B cell (primary cell): ENCODE measurements at regions not wholly inside any gene's neighbourhood (a gene's known extent, or its start where the extent isn't known, plus 50 kb on each side); places are given as distances from the start of the nearest gene placed in this dataset.

Experiments used
- ATAC-seq: fragments of 200-7000 bp; cut with Tn5 transposase; one replicate; pipeline ENCODE4 v1.10.0; 2021; ENCODE audit warnings: low read depth, mild to moderate bottlenecking, moderate number of reproducible peaks, moderate library complexity
- CTCF ChIA-PET: fragments of 350-600 bp; sonication (Branson Sonifier 250); formaldehyde crosslinking; loops from one replicate; lab custom pipeline; 2021; ENCODE audit warnings: antibody characterized with exemption, inconsistent platforms; lab: Charles Lee
- POLR2A ChIA-PET: fragments of 350-600 bp; sonication (Branson Sonifier 250); formaldehyde crosslinking; loops from one replicate; lab custom pipeline; 2021; ENCODE audit warnings: antibody characterized with exemption; lab: Charles Lee
- DNase-seq: peaks from one replicate; pipeline ENCODE4 v3.0.0; 2013
- H2AFZ ChIP-seq: 2 replicates; pipeline ENCODE4 v1.6.1; 2012; ENCODE audit warnings: mild to moderate bottlenecking, low read depth, low read length; ENCODE audit not compliant: insufficient read depth, poor library complexity, severe bottlenecking
- H3K27ac ChIP-seq, 2 donors: 1 replicate in 1 of 2; 2 replicates in 1 of 2; pipeline ENCODE4 v1.5.1; 2012 to 2013; ENCODE audit warnings: low read length in 2 of 2, mild to moderate bottlenecking in 2 of 2, moderate library complexity in 1 of 2
- H3K27me3 ChIP-seq, 4 experiments: fragments of 200-600 bp in 1 of 4; sonication (generic) in 1 of 4; replicated peaks in 1 of 4; 1 replicate in 2 of 4; 2 replicates in 2 of 4; pipeline versions ENCODE4 v1.6.1 to v1.7.0; 2013 to 2016; ENCODE audit warnings: low read length in 3 of 4, mild to moderate bottlenecking in 2 of 4, mixed read lengths in 1 of 4, moderate library complexity in 1 of 4; ENCODE audit not compliant: insufficient read depth in 4 of 4, control insufficient read depth in 3 of 4; ENCODE audit errors: control extremely low read depth in 1 of 4
- H3K36me3 ChIP-seq, 2 experiments: replicated peaks in 1 of 2; 1 replicate in 1 of 2; 2 replicates in 1 of 2; pipeline versions ENCODE4 v1.6.1 to v1.7.1; 2013; ENCODE audit warnings: low read length in 1 of 2; ENCODE audit not compliant: insufficient read depth in 2 of 2, control insufficient read depth in 1 of 2; ENCODE audit errors: control extremely low read depth in 1 of 2, extremely low read depth in 1 of 2
- H3K4me1 ChIP-seq, 2 donors: fragments of 200-600 bp in 1 of 2; sonication (generic) in 1 of 2; 1 replicate in 1 of 2; 2 replicates in 1 of 2; pipeline versions ENCODE4 v1.5.1 to v1.6.1; 2013 to 2017; ENCODE audit warnings: low read length in 2 of 2; ENCODE audit not compliant: control insufficient read depth in 2 of 2, insufficient read depth in 2 of 2
- H3K4me2 ChIP-seq: replicated peaks from 2 replicates; pipeline ENCODE3; 2012; ENCODE audit warnings: mild to moderate bottlenecking, low read depth, low read length; ENCODE audit not compliant: poor library complexity, severe bottlenecking
- H3K4me3 ChIP-seq, 5 experiments: fragments of 200-600 bp in 1 of 5; sonication (generic) in 1 of 5; 1 replicate in 3 of 5; 2 replicates in 2 of 5; pipeline versions ENCODE4 v1.5.1 to v1.7.0; 2011 to 2016; ENCODE audit warnings: low read length in 4 of 5, mild to moderate bottlenecking in 4 of 5, low read depth in 2 of 5, control low read depth in 1 of 5, moderate library complexity in 1 of 5; ENCODE audit not compliant: insufficient read depth in 1 of 5; ENCODE audit errors: control extremely low read depth in 1 of 5, extremely low read depth in 1 of 5
- H3K79me2 ChIP-seq: fragments of 200-600 bp; sonication (generic); one replicate; pipeline ENCODE4 v1.6.0; 2016; ENCODE audit warnings: low read length; ENCODE audit not compliant: control insufficient read depth, insufficient read depth
- H3K9ac ChIP-seq: fragments of 200-600 bp; sonication (generic); 2 replicates; pipeline ENCODE4 v1.6.1; 2017; ENCODE audit warnings: mild to moderate bottlenecking, low read length, moderate library complexity
- H3K9me3 ChIP-seq, 3 donors: one replicate each; pipeline versions ENCODE4 v1.6.1 to v1.7.1; 2013; ENCODE audit warnings: low read length in 2 of 3; ENCODE audit not compliant: control insufficient read depth in 2 of 3, insufficient read depth in 1 of 3; ENCODE audit errors: control extremely low read depth in 1 of 3
- H4K20me1 ChIP-seq: 2 replicates; pipeline ENCODE4 v1.6.0; 2012; ENCODE audit warnings: mild to moderate bottlenecking, low read length; ENCODE audit not compliant: insufficient read depth, control insufficient read depth, poor library complexity, severe bottlenecking
- H3K27ac Mint-ChIP-seq: one replicate; pipeline ENCODE4 v1.8.0; 2021; ENCODE audit warnings: mixed read lengths
- H3K27me3 Mint-ChIP-seq: one replicate; pipeline ENCODE4 v1.8.0; 2021; ENCODE audit warnings: mixed read lengths
- H3K4me1 Mint-ChIP-seq: one replicate; pipeline ENCODE4 v1.8.0; 2021; ENCODE audit warnings: mixed read lengths
- H3K4me3 Mint-ChIP-seq: one replicate; pipeline ENCODE4 v1.8.0; 2021; ENCODE audit warnings: mixed read lengths
- H3K9me3 Mint-ChIP-seq: one replicate; pipeline ENCODE4 v1.8.0; 2022; ENCODE audit warnings: mixed read lengths; ENCODE audit not compliant: insufficient read depth
- EZH2 ChIP-seq: IDR thresholded peaks from 2 replicates; pipeline ENCODE4 v1.6.1; 2012; ENCODE audit warnings: borderline replicate concordance, low read depth, mild to moderate bottlenecking, moderate library complexity, low read length; ENCODE audit not compliant: insufficient read depth, poor library complexity, severe bottlenecking
- WGBS: methylation state at CpG from one replicate; pipeline ENCODE4 v1.1.5; 2013; ENCODE audit warnings: missing lambda C conversion rate; ENCODE audit not compliant: insufficient coverage; 5-methylcytosine and 5-hydroxymethylcytosine counted together
- intact Hi-C: fragments of 100-400 bp; cut with micrococcal nuclease; formaldehyde crosslinking; loops from one replicate; pipeline ENCODE4 v1.10.0; 2022
- TF ChIP-seq, protein P1 (sequence below): fragments of 200-600 bp; IDR thresholded peaks from one replicate; pipeline ENCODE4 v1.8.0; 2022; ENCODE audit warnings: antibody characterized with exemption, mild to moderate bottlenecking

DNA sequence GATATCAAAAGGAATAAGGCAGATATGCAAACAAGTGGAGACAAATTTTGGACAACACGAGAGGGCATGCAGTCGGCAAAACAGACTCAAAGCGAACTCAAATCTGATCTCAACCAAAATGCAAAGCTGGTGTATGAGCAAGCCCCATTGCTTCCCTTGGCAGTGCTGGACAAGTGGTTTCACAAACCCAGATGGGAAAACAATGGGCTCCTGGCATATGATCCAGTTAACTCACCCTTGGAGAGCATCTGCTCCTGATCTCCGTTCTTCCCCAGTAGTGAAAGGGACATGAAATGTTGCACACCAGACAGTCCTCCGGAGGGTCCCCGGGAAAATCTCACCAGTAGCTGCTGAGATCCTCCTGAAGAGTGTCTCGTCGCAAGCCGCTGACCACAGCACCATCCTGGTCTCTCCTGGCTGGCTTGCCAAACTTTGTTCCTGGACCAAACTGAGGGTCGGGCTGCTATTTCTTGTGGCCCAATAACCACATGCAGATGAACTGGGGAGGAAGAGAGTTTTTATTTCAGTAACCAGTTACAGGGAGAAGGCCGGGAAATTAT is 84.3 kb upstream of the THBS2 start:
- DNase-seq (no peak), ATAC-seq (no peak)
- H3K4me2 ChIP-seq: no peak overlapping the region
- Mint-ChIP-seq H3K4me1 (no peaks in the 10 kb centered on the region), H3K9me3 (no peaks in the 10 kb centered on the region), H3K4me3 (no peak overlapping the region), H3K27ac (no peak overlapping the region), H3K27me3 (peaks cover 11% of the 10 kb centered on the region)
- CTCF ChIA-PET: no interaction called here
- POLR2A ChIA-PET: no interaction called here
- H3K79me2 ChIP-seq: no peaks in the 10 kb centered on the region
- intact Hi-C loops: no loop called here
- no peak for TF ChIP-seq EZH2
- TF ChIP-seq, protein P1, sequence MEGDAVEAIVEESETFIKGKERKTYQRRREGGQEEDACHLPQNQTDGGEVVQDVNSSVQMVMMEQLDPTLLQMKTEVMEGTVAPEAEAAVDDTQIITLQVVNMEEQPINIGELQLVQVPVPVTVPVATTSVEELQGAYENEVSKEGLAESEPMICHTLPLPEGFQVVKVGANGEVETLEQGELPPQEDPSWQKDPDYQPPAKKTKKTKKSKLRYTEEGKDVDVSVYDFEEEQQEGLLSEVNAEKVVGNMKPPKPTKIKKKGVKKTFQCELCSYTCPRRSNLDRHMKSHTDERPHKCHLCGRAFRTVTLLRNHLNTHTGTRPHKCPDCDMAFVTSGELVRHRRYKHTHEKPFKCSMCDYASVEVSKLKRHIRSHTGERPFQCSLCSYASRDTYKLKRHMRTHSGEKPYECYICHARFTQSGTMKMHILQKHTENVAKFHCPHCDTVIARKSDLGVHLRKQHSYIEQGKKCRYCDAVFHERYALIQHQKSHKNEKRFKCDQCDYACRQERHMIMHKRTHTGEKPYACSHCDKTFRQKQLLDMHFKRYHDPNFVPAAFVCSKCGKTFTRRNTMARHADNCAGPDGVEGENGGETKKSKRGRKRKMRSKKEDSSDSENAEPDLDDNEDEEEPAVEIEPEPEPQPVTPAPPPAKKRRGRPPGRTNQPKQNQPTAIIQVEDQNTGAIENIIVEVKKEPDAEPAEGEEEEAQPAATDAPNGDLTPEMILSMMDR: no peak
- H2AFZ ChIP-seq: no peak overlapping the region
- H3K9me3 ChIP-seq: no peaks in the 10 kb centered on the region
- no peaks in the 10 kb centered on the region for H3K4me1 ChIP-seq
- WGBS: 86% methylated on average over 10 of the region's 11 CpGs
- H4K20me1 ChIP-seq: no peaks in the 10 kb centered on the region
- H3K27me3 ChIP-seq: no peaks in the 10 kb centered on the region
- no peak overlapping the region for H3K9ac ChIP-seq
- H3K4me3 ChIP-seq: no peak overlapping the region
- H3K27ac ChIP-seq: no peak overlapping the region
- no peaks in the 10 kb centered on the region for H3K36me3 ChIP-seq

DNA sequence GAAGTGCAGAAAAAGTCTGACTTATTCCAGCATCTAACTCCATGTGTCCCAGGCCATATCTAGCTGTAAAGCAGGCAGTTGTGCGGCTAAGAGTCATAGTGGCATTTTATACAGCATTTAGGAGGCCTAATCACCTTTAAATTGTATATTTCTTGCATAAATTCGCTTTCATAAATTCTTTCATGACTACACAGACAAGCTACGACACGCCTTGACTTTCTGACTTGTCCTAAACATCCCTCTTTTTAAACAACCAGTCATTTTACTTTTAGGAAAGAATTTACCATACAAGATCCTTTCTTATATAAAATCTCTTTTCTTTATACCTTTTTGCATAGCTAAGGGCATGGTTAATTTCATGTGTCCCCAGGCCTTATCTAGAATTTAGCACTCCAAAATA is 81.7 kb upstream of the THBS2 start:
- Histone ChIP-seq H4K20me1 (no peaks in the 10 kb centered on the region), H3K4me3 (no peak overlapping the region), H2AFZ (no peak overlapping the region), H3K4me1 (no peaks in the 10 kb centered on the region), H3K27me3 (no peaks in the 10 kb centered on the region), H3K36me3 (no peaks in the 10 kb centered on the region), H3K79me2 (no peaks in the 10 kb centered on the region), H3K27ac (no peak overlapping the region), H3K9me3 (no peaks in the 10 kb centered on the region), H3K4me2 (no peak overlapping the region), H3K9ac (no peak overlapping the region)
- peaks cover 17% of the 10 kb centered on the region for H3K27me3 Mint-ChIP-seq
- no peaks in the 10 kb centered on the region for H3K4me1 Mint-ChIP-seq
- DNase-seq: no peak
- no peak overlapping the region for H3K4me3 Mint-ChIP-seq
- no peaks in the 10 kb centered on the region for H3K9me3 Mint-ChIP-seq
- POLR2A ChIA-PET: no interaction called here
- ATAC-seq: no peak
- TF ChIP-seq, protein P1: no peak
- no peak for TF ChIP-seq EZH2
- WGBS: 100% methylated on average over 3 of the region's 4 CpGs
- intact Hi-C loops: no loop called here
- no peak overlapping the region for H3K27ac Mint-ChIP-seq
- CTCF ChIA-PET: no interaction called here
